ENCODE measurements at regions not wholly inside any gene's neighbourhood (a gene's known extent, or its start where the extent isn't known, plus 50 kb on each side); places are given as distances from the start of the nearest gene placed in this dataset.

- TF ChIP-seq CTCF (IDR thresholded peaks at IDR 0.05; ENCODE audit: low read length, missing control alignments), result no peak
- peak; percentile 44 for DNase-seq (ENCODE audit: low read depth)
- H3K4me3 ChIP-seq (replicated peaks; ENCODE audit: low read depth, low read length), result no peak overlapping the region
Observed at GRCh38 chr14:38839694-38840365, 263.2 kb downstream of the SEC23A start.

GRCh38 chr14:38838979-38839323, 264.1 kb downstream of the SEC23A start:
- no peak overlapping the region for H3K4me3 ChIP-seq (replicated peaks; ENCODE audit: low read depth, low read length)
- DNase-seq (ENCODE audit: low read depth), result no peak
- TF ChIP-seq CTCF (IDR thresholded peaks at IDR 0.05; ENCODE audit: low read length, missing control alignments), result no peak

- no peak overlapping the region for H3K4me3 ChIP-seq (replicated peaks; ENCODE audit: low read depth, low read length)
- DNase-seq (ENCODE audit: low read depth), result no peak
- TF ChIP-seq CTCF (IDR thresholded peaks at IDR 0.05; ENCODE audit: low read length, missing control alignments), result no peak
Observed at GRCh38 chr14:38838049-38838978, 264.7 kb downstream of the SEC23A start.

- DNase-seq (ENCODE audit: low read depth), result no peak
- no peak for TF ChIP-seq CTCF (IDR thresholded peaks at IDR 0.05; ENCODE audit: low read length, missing control alignments)
Observed at GRCh38 chr14:38837343-38838048, 265.5 kb downstream of the SEC23A start.

GRCh38 chr14:38836539-38836938, 266.5 kb downstream of the SEC23A start:
- no peak for DNase-seq (ENCODE audit: low read depth)
- H3K4me3 ChIP-seq (replicated peaks; ENCODE audit: low read depth, low read length), result no peak overlapping the region
- TF ChIP-seq CTCF (IDR thresholded peaks at IDR 0.05; ENCODE audit: low read length, missing control alignments), result no peak

More at GRCh38 chr14:38837343-38838048, 265.5 kb downstream of the SEC23A start:
- H3K4me3 ChIP-seq (replicated peaks; ENCODE audit: low read depth, low read length), result no peak overlapping the region

- no peak for DNase-seq (ENCODE audit: low read depth)
- no peak overlapping the region for H3K4me3 ChIP-seq (replicated peaks; ENCODE audit: low read depth, low read length)
- no peak for TF ChIP-seq CTCF (IDR thresholded peaks at IDR 0.05; ENCODE audit: low read length, missing control alignments)
Observed at GRCh38 chr14:38835874-38836273, 267.2 kb downstream of the SEC23A start.

All from fibroblast of pulmonary artery (primary cell).